Brain pericyte (primary cell): ENCODE measurements at regions not wholly inside any gene's neighbourhood (a gene's known extent, or its start where the extent isn't known, plus 50 kb on each side); places are given as distances from the start of the nearest gene placed in this dataset.

ENCODE experiments used
- DNase-seq: peaks from one replicate; pipeline ENCODE4 v3.0.0-alpha.2; 2012; ENCODE audit warnings: low read depth, low spot score

DNA sequence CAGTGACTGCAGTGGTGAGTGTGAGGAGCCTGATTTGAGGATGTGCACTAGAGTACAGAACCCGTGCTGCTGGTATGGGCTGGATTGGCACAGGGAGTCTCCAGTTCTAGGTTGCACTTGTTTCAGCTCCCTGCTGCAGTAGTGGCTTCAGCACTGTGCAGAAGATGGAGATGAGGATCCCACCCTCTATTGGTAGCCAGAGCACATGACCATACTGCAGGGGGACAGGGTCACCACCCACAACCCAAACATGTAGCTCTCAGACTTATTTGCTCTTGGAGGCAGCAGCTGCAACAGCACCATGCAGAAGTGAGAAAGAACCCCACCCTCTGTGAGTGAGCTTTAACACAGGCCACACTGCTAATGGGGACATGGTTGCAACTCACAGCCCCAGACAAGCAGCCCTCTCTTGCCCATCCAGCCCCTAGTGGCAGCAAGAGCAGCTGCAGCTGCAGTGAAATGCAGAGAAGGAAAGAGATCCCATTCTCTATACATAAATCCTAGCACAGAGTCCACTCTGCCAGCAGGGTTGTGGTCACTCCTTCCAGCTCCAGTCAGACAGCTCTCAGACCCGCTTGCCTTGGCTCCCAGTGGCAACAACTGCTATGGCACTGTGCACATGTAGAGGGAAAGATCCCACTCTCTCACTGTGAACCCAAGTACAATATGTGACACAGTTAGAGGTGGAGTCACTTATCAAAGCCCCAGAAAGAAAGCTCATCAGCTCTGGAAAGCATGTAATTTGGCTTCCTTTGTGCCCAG lies 51.4 kb upstream of the SCIN start:
- DNase-seq: no peak

DNA sequence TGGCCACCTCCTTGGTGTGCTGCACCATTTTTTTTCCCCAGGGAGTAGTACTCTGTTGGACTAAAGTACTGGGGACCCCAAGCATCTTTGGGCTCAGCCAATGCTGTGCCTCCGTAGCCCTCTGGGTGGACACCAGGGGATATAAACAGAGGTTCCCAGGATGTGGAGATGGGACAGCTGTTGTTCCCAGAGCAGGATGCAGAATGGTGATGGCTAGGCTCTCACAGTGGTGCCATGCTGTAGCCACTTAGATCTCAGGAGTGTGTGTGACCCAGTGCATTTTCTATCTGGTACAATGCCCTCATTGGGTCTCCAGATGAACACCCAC lies 50.9 kb upstream of the SCIN start:
- DNase-seq: no peak
